Neural cell (in vitro differentiated cells): ENCODE measurements at regions not wholly inside any gene's neighbourhood (a gene's known extent, or its start where the extent isn't known, plus 50 kb on each side); places are given as distances from the start of the nearest gene placed in this dataset.

ENCODE experiments used
- H2AFZ ChIP-seq: fragments of 200-600, 300-800 bp; sonication (generic), shearing (Covaris generic); 2 replicates; pipeline ENCODE4 v1.6.0; 2014; ENCODE audit warnings: low read depth, mild to moderate bottlenecking, antibody characterized with exemption, low read length, moderate library complexity
- H3F3A ChIP-seq: fragments of 200-600 bp; shearing (Covaris generic); 2 replicates; pipeline ENCODE4 v1.6.1; 2016; ENCODE audit warnings: mild to moderate bottlenecking, moderate library complexity, mixed read lengths, antibody characterized with exemption, low read length; ENCODE audit not compliant: insufficient read depth, poor library complexity, severe bottlenecking
- H3K27ac ChIP-seq: fragments of 200-600, 300-800 bp; sonication (generic), shearing (Covaris generic); 2 replicates; pipeline ENCODE4 v1.5.1; 2014; ENCODE audit warnings: mild to moderate bottlenecking, low read length, moderate library complexity
- H3K27me3 ChIP-seq: fragments of 300-800, 200-600 bp; sonication (generic), shearing (Covaris generic); 2 replicates; pipeline ENCODE4 v1.6.0; 2014; ENCODE audit warnings: mild to moderate bottlenecking, low read depth, low read length, moderate library complexity; ENCODE audit not compliant: insufficient read depth
- H3K36me3 ChIP-seq: fragments of 300-800, 200-600 bp; sonication (generic), shearing (Covaris generic); 2 replicates; pipeline ENCODE4 v1.5.1; 2014; ENCODE audit warnings: mild to moderate bottlenecking, antibody characterized with exemption, low read length, moderate library complexity; ENCODE audit not compliant: insufficient read depth
- H3K4me2 ChIP-seq: fragments of 300-800, 200-600 bp; sonication (generic), shearing (Covaris generic); 2 replicates; pipeline ENCODE4 v1.6.0; 2014; ENCODE audit warnings: mild to moderate bottlenecking, low read length
- H3K4me3 ChIP-seq: fragments of 300-800, 200-600 bp; sonication (generic), shearing (Covaris generic); 2 replicates; pipeline ENCODE4 v1.5.1; 2014; ENCODE audit warnings: mild to moderate bottlenecking, low read length, moderate library complexity
- H3K79me2 ChIP-seq: fragments of 200-600 bp; shearing (Covaris generic); replicated peaks from 2 replicates; pipeline ENCODE4 v1.6.0; 2014; ENCODE audit warnings: mild to moderate bottlenecking, low read length, moderate library complexity; ENCODE audit not compliant: insufficient read depth
- H3K9ac ChIP-seq: fragments of 300-800, 200-600 bp; sonication (generic), shearing (Covaris generic); 2 replicates; pipeline ENCODE4 v1.6.1; 2016; ENCODE audit warnings: mild to moderate bottlenecking, low read length, mixed read lengths
- H3K9me2 ChIP-seq: fragments of 200-600 bp; shearing (Covaris generic); 2 replicates; pipeline ENCODE4 v1.6.1; 2016; ENCODE audit warnings: mild to moderate bottlenecking, low read length, mixed read lengths; ENCODE audit not compliant: insufficient read depth
- H3K9me3 ChIP-seq: fragments of 200-600, 300-800 bp; sonication (generic), shearing (Covaris generic); 2 replicates; pipeline ENCODE4 v1.6.1; 2016; ENCODE audit warnings: mild to moderate bottlenecking, mixed run types, low read length, moderate library complexity, mixed read lengths
- H4K20me1 ChIP-seq: fragments of 200-600 bp; shearing (Covaris generic); 2 replicates; pipeline ENCODE4 v1.6.1; 2016; ENCODE audit warnings: mild to moderate bottlenecking, mixed run types; ENCODE audit not compliant: insufficient read depth
- CTCF ChIP-seq: fragments of 450-650 bp; IDR thresholded peaks from 2 replicates; pipeline ENCODE4 v1.5.1; 2014; ENCODE audit warnings: antibody characterized with exemption, mild to moderate bottlenecking, moderate library complexity; ENCODE audit not compliant: poor library complexity, severe bottlenecking
- EP300 ChIP-seq: fragments of 450-650 bp; conservative IDR thresholded peaks from 2 replicates; pipeline ENCODE4 v1.6.1; 2014; ENCODE audit warnings: antibody characterized with exemption, mild to moderate bottlenecking, moderate library complexity; ENCODE audit not compliant: poor library complexity, severe bottlenecking
- EZH2 ChIP-seq: fragments of 200-600, 300-800 bp; shearing (Covaris generic), sonication (generic); IDR thresholded peaks from 2 replicates; pipeline ENCODE4 v1.6.1; 2014; ENCODE audit warnings: antibody characterized with exemption, low read length, borderline replicate concordance, mild to moderate bottlenecking; ENCODE audit not compliant: insufficient read depth, poor library complexity, severe bottlenecking
- MXI1 ChIP-seq: fragments of 450-650 bp; conservative IDR thresholded peaks from 2 replicates; pipeline ENCODE4 v1.6.1; 2014; ENCODE audit warnings: antibody characterized with exemption, mild to moderate bottlenecking; ENCODE audit not compliant: poor library complexity, severe bottlenecking
- POLR2AphosphoS5 ChIP-seq: IDR thresholded peaks from 2 replicates; pipeline ENCODE4 v1.6.1; 2012
- RAD21 ChIP-seq: fragments of 450-650 bp; conservative IDR thresholded peaks from 2 replicates; pipeline ENCODE4 v1.6.1; 2014; ENCODE audit warnings: antibody characterized with exemption, mild to moderate bottlenecking, moderate library complexity
- REST ChIP-seq: IDR thresholded peaks from 2 replicates; pipeline ENCODE4 v1.6.1; 2012; ENCODE audit warnings: borderline replicate concordance
- SMC3 ChIP-seq: fragments of 450-650 bp; conservative IDR thresholded peaks from 2 replicates; pipeline ENCODE4 v1.6.1; 2014; ENCODE audit warnings: antibody characterized with exemption, mild to moderate bottlenecking, moderate library complexity; ENCODE audit not compliant: poor library complexity
- TAF1 ChIP-seq: IDR thresholded peaks from 2 replicates; pipeline ENCODE4 v1.6.1; 2012; ENCODE audit warnings: low read depth

- H3K27ac ChIP-seq, result no peak overlapping the region
These were observed 83.8 kb downstream of the NIBAN1 start for GRCh38 chr1:184890539-184890973.

GRCh38 chr1:184889902-184890301 is 84.4 kb downstream of the NIBAN1 start:
- no peaks in the 10 kb centered on the region for H3K27me3 ChIP-seq
- H3K9me2 ChIP-seq, result no peaks in the 10 kb centered on the region
- H3K36me3 ChIP-seq, result no peaks in the 10 kb centered on the region
- H3F3A ChIP-seq, result no peaks in the 10 kb centered on the region
- H3K4me3 ChIP-seq, result no peak overlapping the region
- no peaks in the 10 kb centered on the region for H3K79me2 ChIP-seq
- no peak overlapping the region for H3K9ac ChIP-seq
- no peaks in the 10 kb centered on the region for H3K9me3 ChIP-seq
- TF ChIP-seq EP300, result no peak
- no peak for TF ChIP-seq RAD21
- no peak for TF ChIP-seq EZH2
- TF ChIP-seq TAF1, result no peak
- TF ChIP-seq MXI1, result no peak
- no peak for TF ChIP-seq SMC3
- TF ChIP-seq REST, result no peak
- no peak for TF ChIP-seq POLR2AphosphoS5
- TF ChIP-seq CTCF, result no peak
- H2AFZ ChIP-seq, result no peak overlapping the region
- H3K27ac ChIP-seq, result no peak overlapping the region
- H4K20me1 ChIP-seq, result no peaks in the 10 kb centered on the region
- no peak overlapping the region for H3K4me2 ChIP-seq

More at GRCh38 chr1:184890539-184890973, 83.8 kb downstream of the NIBAN1 start:
- Histone ChIP-seq H3K9me3 (no peaks in the 10 kb centered on the region), H3K79me2 (no peaks in the 10 kb centered on the region), H4K20me1 (no peaks in the 10 kb centered on the region), H3K9me2 (no peaks in the 10 kb centered on the region), H3K4me3 (no peak overlapping the region), H2AFZ (no peak overlapping the region), H3K36me3 (no peaks in the 10 kb centered on the region), H3F3A (no peaks in the 10 kb centered on the region), H3K9ac (no peak overlapping the region), H3K4me2 (no peak overlapping the region), H3K27me3 (no peaks in the 10 kb centered on the region)
- TF ChIP-seq CTCF, result no peak
- no peak for TF ChIP-seq EP300
- peak; percentile 9 for TF ChIP-seq POLR2AphosphoS5
